ENCODE measurements at regions not wholly inside any gene's neighbourhood (a gene's known extent, or its start where the extent isn't known, plus 50 kb on each side); places are given as distances from the start of the nearest gene placed in this dataset.
"Not testable (repeated sequence)": the region's sequence is repeated elsewhere in the genome, so short reads cannot be mapped to it uniquely, and the experiment has no call there.

- H3K9me3 Mint-ChIP-seq = no peaks in the 10 kb centered on the region
- H3K4me1 Mint-ChIP-seq (ENCODE audit: low read depth) = no peaks in the 10 kb centered on the region
- H3K36me3 Mint-ChIP-seq = peaks cover 4% of the 10 kb centered on the region
- CTCF ChIA-PET = no interaction called here
- H3K27ac Mint-ChIP-seq = no peak overlapping the region
- POLR2A ChIA-PET = no interaction called here
- no peak overlapping the region for H3K4me3 Mint-ChIP-seq
- H3K27me3 Mint-ChIP-seq = no peaks in the 10 kb centered on the region
- DNase-seq = no peak
- intact Hi-C loops (cut with micrococcal nuclease) = no loop called here
Observed at GRCh38 chrY:13869611-13870010, 116.7 kb downstream of the VCY start.

GRCh38 chrY:13871426-13871825 lies 114.8 kb downstream of the VCY start:
- Mint-ChIP-seq H3K27me3 (no peaks in the 10 kb centered on the region), H3K27ac (no peak overlapping the region), H3K4me1 (ENCODE audit: low read depth) (no peaks in the 10 kb centered on the region), H3K4me3 (no peak overlapping the region), H3K36me3 (peaks cover 3% of the 10 kb centered on the region), H3K9me3 (no peaks in the 10 kb centered on the region)
- intact Hi-C loops (cut with micrococcal nuclease) = no loop called here
- ChIA-PET POLR2A (no interaction called here), CTCF (no interaction called here)
- DNase-seq = no peak

GRCh38 chrY:13872696-13873095 lies 113.6 kb downstream of the VCY start:
- no peak for DNase-seq
- ChIA-PET CTCF (no interaction called here), POLR2A (no interaction called here)
- Mint-ChIP-seq H3K36me3 (peaks cover 3% of the 10 kb centered on the region), H3K27ac (no peak overlapping the region), H3K4me1 (ENCODE audit: low read depth) (no peaks in the 10 kb centered on the region), H3K27me3 (no peaks in the 10 kb centered on the region), H3K4me3 (no peak overlapping the region), H3K9me3 (peaks cover under 1% of the 10 kb centered on the region)
- intact Hi-C loops (cut with micrococcal nuclease) = no loop called here

- Mint-ChIP-seq H3K4me3 (no peak overlapping the region), H3K9me3 (peaks cover 4% of the 10 kb centered on the region), H3K27me3 (no peaks in the 10 kb centered on the region), H3K4me1 (ENCODE audit: low read depth) (no peaks in the 10 kb centered on the region), H3K27ac (no peak overlapping the region), H3K36me3 (peaks cover 5% of the 10 kb centered on the region)
- ChIA-PET POLR2A (no interaction called here), CTCF (no interaction called here)
- intact Hi-C loops (cut with micrococcal nuclease) = no loop called here
- no peak for DNase-seq
Observed at GRCh38 chrY:13878506-13878905, 107.8 kb downstream of the VCY start.

- intact Hi-C loops (cut with micrococcal nuclease) = no loop called here
Observed at GRCh38 chrY:13881096-13881495, 105.2 kb downstream of the VCY start.

GRCh38 chrY:13882829-13883228 lies 103.4 kb downstream of the VCY start:
- H3K4me1 Mint-ChIP-seq (ENCODE audit: low read depth) = no peaks in the 10 kb centered on the region

More at GRCh38 chrY:13881096-13881495, 105.2 kb downstream of the VCY start:
- ChIA-PET CTCF (no interaction called here), POLR2A (no interaction called here)
- Mint-ChIP-seq H3K27me3 (no peaks in the 10 kb centered on the region), H3K27ac (no peak overlapping the region), H3K9me3 (peaks cover 4% of the 10 kb centered on the region), H3K4me3 (no peak overlapping the region), H3K36me3 (peaks cover 5% of the 10 kb centered on the region), H3K4me1 (ENCODE audit: low read depth) (no peaks in the 10 kb centered on the region)
- no peak for DNase-seq

GRCh38 chrY:13894028-13894427 lies 92.2 kb downstream of the VCY start:
- CTCF ChIA-PET; H3K27ac Mint-ChIP-seq; H3K4me3 Mint-ChIP-seq; H3K4me1 Mint-ChIP-seq (ENCODE audit: low read depth); POLR2A ChIA-PET; H3K27me3 Mint-ChIP-seq; H3K9me3 Mint-ChIP-seq; intact Hi-C loops (cut with micrococcal nuclease): not testable (repeated sequence)
- H3K36me3 Mint-ChIP-seq = peaks cover 17% of the 10 kb centered on the region
- DNase-seq = peak; percentile 8

More at GRCh38 chrY:13882829-13883228, 103.4 kb downstream of the VCY start:
- ChIA-PET POLR2A (no interaction called here), CTCF (interaction anchor here (0.6 kb wide), 1 partner anchor 77 kb away, joined by 6 read pairs; no protein-coding TSS in a partner anchor)
- Mint-ChIP-seq H3K4me3 (no peak overlapping the region), H3K9me3 (peaks cover 2% of the 10 kb centered on the region), H3K27me3 (no peaks in the 10 kb centered on the region), H3K27ac (no peak overlapping the region), H3K36me3 (peaks cover 3% of the 10 kb centered on the region)
- no peak for DNase-seq
- intact Hi-C loops (cut with micrococcal nuclease) = no loop called here

GRCh38 chrY:13907736-13908135 lies 78.5 kb downstream of the VCY start:
- Mint-ChIP-seq H3K27me3 (no peaks in the 10 kb centered on the region), H3K27ac (no peak overlapping the region), H3K4me1 (ENCODE audit: low read depth) (no peaks in the 10 kb centered on the region), H3K9me3 (peaks cover 3% of the 10 kb centered on the region), H3K4me3 (no peak overlapping the region), H3K36me3 (peaks cover 4% of the 10 kb centered on the region)
- ChIA-PET CTCF (no interaction called here), POLR2A (no interaction called here)
- DNase-seq = no peak
- intact Hi-C loops (cut with micrococcal nuclease) = no loop called here

- CTCF ChIA-PET; H3K27ac Mint-ChIP-seq; intact Hi-C loops (cut with micrococcal nuclease); POLR2A ChIA-PET; H3K4me3 Mint-ChIP-seq; H3K9me3 Mint-ChIP-seq; H3K27me3 Mint-ChIP-seq; H3K36me3 Mint-ChIP-seq; H3K4me1 Mint-ChIP-seq (ENCODE audit: low read depth); DNase-seq: not testable (repeated sequence)
Observed at GRCh38 chrY:13930436-13930835, 55.8 kb downstream of the VCY start.
